ENCODE measurements at regions not wholly inside any gene's neighbourhood (a gene's known extent, or its start where the extent isn't known, plus 50 kb on each side); places are given as distances from the start of the nearest gene placed in this dataset.

- ChIA-PET CTCF (no interaction called here), POLR2A (interaction anchor here (0.6 kb wide), 1 partner anchor 641 kb away, joined by 4 read pairs; no protein-coding TSS in a partner anchor)
- Mint-ChIP-seq H3K4me3 (no peak overlapping the region), H3K27me3 (ENCODE audit: low read depth) (no peaks in the 10 kb centered on the region), H3K9me3 (no peaks in the 10 kb centered on the region), H3K36me3 (no peaks in the 10 kb centered on the region), H3K27ac (no peak overlapping the region), H3K4me1 (peaks cover 33% of the 10 kb centered on the region)
- no peak for TF ChIP-seq E2F4 (CRISPR knock-in tag; IDR thresholded peaks at IDR 0.05; ENCODE audit: borderline replicate concordance, low read depth)
- TF ChIP-seq, protein P1, sequence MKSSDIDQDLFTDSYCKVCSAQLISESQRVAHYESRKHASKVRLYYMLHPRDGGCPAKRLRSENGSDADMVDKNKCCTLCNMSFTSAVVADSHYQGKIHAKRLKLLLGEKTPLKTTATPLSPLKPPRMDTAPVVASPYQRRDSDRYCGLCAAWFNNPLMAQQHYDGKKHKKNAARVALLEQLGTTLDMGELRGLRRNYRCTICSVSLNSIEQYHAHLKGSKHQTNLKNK (CRISPR knock-in tag; IDR thresholded peaks at IDR 0.05): no peak
- no peak for TF ChIP-seq CREM (CRISPR knock-in tag; IDR thresholded peaks at IDR 0.05)
- TF ChIP-seq, protein P2, sequence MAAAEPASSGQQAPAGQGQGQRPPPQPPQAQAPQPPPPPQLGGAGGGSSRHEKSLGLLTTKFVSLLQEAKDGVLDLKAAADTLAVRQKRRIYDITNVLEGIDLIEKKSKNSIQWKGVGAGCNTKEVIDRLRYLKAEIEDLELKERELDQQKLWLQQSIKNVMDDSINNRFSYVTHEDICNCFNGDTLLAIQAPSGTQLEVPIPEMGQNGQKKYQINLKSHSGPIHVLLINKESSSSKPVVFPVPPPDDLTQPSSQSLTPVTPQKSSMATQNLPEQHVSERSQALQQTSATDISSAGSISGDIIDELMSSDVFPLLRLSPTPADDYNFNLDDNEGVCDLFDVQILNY (CRISPR knock-in tag; IDR thresholded peaks at IDR 0.05): no peak
- no peak for TF ChIP-seq SOX15 (CRISPR knock-in tag; IDR thresholded peaks at IDR 0.05)
- TF ChIP-seq, protein P3, sequence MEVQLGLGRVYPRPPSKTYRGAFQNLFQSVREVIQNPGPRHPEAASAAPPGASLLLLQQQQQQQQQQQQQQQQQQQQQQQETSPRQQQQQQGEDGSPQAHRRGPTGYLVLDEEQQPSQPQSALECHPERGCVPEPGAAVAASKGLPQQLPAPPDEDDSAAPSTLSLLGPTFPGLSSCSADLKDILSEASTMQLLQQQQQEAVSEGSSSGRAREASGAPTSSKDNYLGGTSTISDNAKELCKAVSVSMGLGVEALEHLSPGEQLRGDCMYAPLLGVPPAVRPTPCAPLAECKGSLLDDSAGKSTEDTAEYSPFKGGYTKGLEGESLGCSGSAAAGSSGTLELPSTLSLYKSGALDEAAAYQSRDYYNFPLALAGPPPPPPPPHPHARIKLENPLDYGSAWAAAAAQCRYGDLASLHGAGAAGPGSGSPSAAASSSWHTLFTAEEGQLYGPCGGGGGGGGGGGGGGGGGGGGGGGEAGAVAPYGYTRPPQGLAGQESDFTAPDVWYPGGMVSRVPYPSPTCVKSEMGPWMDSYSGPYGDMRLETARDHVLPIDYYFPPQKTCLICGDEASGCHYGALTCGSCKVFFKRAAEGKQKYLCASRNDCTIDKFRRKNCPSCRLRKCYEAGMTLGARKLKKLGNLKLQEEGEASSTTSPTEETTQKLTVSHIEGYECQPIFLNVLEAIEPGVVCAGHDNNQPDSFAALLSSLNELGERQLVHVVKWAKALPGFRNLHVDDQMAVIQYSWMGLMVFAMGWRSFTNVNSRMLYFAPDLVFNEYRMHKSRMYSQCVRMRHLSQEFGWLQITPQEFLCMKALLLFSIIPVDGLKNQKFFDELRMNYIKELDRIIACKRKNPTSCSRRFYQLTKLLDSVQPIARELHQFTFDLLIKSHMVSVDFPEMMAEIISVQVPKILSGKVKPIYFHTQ (CRISPR knock-in tag; IDR thresholded peaks at IDR 0.05): no peak
- no peak for TF ChIP-seq ZNF121 (CRISPR knock-in tag; IDR thresholded peaks at IDR 0.05)
- no peak for TF ChIP-seq ELF4 (CRISPR knock-in tag; IDR thresholded peaks at IDR 0.05; ENCODE audit: low read depth)
- no peak for TF ChIP-seq CBFB (CRISPR knock-in tag; IDR thresholded peaks at IDR 0.05; ENCODE audit: low read depth)
- TF ChIP-seq, protein P4, sequence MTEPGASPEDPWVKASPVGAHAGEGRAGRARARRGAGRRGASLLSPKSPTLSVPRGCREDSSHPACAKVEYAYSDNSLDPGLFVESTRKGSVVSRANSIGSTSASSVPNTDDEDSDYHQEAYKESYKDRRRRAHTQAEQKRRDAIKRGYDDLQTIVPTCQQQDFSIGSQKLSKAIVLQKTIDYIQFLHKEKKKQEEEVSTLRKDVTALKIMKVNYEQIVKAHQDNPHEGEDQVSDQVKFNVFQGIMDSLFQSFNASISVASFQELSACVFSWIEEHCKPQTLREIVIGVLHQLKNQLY (CRISPR knock-in tag; IDR thresholded peaks at IDR 0.05): no peak
- no peak for TF ChIP-seq GTF2I (CRISPR knock-in tag; conservative IDR thresholded peaks at IDR 0.05)
- TF ChIP-seq KAT7 (CRISPR knock-in tag; IDR thresholded peaks at IDR 0.05; ENCODE audit: borderline replicate concordance): no peak
- TF ChIP-seq, protein P5, sequence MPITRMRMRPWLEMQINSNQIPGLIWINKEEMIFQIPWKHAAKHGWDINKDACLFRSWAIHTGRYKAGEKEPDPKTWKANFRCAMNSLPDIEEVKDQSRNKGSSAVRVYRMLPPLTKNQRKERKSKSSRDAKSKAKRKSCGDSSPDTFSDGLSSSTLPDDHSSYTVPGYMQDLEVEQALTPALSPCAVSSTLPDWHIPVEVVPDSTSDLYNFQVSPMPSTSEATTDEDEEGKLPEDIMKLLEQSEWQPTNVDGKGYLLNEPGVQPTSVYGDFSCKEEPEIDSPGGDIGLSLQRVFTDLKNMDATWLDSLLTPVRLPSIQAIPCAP (CRISPR knock-in tag; IDR thresholded peaks at IDR 0.05): no peak
- TF ChIP-seq, protein P6, sequence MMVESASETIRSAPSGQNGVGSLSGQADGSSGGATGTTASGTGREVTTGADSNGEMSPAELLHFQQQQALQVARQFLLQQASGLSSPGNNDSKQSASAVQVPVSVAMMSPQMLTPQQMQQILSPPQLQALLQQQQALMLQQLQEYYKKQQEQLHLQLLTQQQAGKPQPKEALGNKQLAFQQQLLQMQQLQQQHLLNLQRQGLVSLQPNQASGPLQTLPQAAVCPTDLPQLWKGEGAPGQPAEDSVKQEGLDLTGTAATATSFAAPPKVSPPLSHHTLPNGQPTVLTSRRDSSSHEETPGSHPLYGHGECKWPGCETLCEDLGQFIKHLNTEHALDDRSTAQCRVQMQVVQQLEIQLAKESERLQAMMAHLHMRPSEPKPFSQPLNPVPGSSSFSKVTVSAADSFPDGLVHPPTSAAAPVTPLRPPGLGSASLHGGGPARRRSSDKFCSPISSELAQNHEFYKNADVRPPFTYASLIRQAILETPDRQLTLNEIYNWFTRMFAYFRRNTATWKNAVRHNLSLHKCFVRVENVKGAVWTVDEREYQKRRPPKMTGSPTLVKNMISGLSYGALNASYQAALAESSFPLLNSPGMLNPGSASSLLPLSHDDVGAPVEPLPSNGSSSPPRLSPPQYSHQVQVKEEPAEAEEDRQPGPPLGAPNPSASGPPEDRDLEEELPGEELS (CRISPR knock-in tag; IDR thresholded peaks at IDR 0.05): no peak
- TF ChIP-seq RELA (CRISPR knock-in tag; IDR thresholded peaks at IDR 0.05; ENCODE audit: borderline replicate concordance): no peak
- DNase-seq (ENCODE audit: low spot score) (no peak), ATAC-seq (no peak)
Observed at GRCh38 chr2:22360735-22361374, 1024.1 kb upstream of the KLHL29 start.

GRCh38 chr2:22361571-22361970 lies 1023.4 kb upstream of the KLHL29 start:
- peaks cover 33% of the 10 kb centered on the region for H3K4me1 Mint-ChIP-seq
- POLR2A ChIA-PET: no interaction called here
- no peaks in the 10 kb centered on the region for H3K36me3 Mint-ChIP-seq
- no peak overlapping the region for H3K27ac Mint-ChIP-seq
- no peak for ATAC-seq
- no peaks in the 10 kb centered on the region for H3K27me3 Mint-ChIP-seq (ENCODE audit: low read depth)
- H3K4me3 Mint-ChIP-seq: no peak overlapping the region
- no peak for DNase-seq (ENCODE audit: low spot score)
- CTCF ChIA-PET: no interaction called here
- no peaks in the 10 kb centered on the region for H3K9me3 Mint-ChIP-seq
- no peak for TF ChIP-seq ATF1 (CRISPR knock-in tag; IDR thresholded peaks at IDR 0.05)
- no peak for TF ChIP-seq SMAD4 (CRISPR knock-in tag; IDR thresholded peaks at IDR 0.05)
- TF ChIP-seq TEAD4 (CRISPR knock-in tag; IDR thresholded peaks at IDR 0.05): no peak
- TF ChIP-seq, protein P7, sequence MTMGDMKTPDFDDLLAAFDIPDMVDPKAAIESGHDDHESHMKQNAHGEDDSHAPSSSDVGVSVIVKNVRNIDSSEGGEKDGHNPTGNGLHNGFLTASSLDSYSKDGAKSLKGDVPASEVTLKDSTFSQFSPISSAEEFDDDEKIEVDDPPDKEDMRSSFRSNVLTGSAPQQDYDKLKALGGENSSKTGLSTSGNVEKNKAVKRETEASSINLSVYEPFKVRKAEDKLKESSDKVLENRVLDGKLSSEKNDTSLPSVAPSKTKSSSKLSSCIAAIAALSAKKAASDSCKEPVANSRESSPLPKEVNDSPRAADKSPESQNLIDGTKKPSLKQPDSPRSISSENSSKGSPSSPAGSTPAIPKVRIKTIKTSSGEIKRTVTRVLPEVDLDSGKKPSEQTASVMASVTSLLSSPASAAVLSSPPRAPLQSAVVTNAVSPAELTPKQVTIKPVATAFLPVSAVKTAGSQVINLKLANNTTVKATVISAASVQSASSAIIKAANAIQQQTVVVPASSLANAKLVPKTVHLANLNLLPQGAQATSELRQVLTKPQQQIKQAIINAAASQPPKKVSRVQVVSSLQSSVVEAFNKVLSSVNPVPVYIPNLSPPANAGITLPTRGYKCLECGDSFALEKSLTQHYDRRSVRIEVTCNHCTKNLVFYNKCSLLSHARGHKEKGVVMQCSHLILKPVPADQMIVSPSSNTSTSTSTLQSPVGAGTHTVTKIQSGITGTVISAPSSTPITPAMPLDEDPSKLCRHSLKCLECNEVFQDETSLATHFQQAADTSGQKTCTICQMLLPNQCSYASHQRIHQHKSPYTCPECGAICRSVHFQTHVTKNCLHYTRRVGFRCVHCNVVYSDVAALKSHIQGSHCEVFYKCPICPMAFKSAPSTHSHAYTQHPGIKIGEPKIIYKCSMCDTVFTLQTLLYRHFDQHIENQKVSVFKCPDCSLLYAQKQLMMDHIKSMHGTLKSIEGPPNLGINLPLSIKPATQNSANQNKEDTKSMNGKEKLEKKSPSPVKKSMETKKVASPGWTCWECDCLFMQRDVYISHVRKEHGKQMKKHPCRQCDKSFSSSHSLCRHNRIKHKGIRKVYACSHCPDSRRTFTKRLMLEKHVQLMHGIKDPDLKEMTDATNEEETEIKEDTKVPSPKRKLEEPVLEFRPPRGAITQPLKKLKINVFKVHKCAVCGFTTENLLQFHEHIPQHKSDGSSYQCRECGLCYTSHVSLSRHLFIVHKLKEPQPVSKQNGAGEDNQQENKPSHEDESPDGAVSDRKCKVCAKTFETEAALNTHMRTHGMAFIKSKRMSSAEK (CRISPR knock-in tag; IDR thresholded peaks at IDR 0.05; ENCODE audit: borderline replicate concordance): no peak
- TF ChIP-seq FOXP1 (CRISPR knock-in tag; IDR thresholded peaks at IDR 0.05; ENCODE audit: borderline replicate concordance): no peak

Measured in WTC11 (cell line).